NCI-H1417 treated with DMSO at 0.1 percent for 48 hours (cell line): ENCODE measurements at regions not wholly inside any gene's neighbourhood (a gene's known extent, or its start where the extent isn't known, plus 50 kb on each side); places are given as distances from the start of the nearest gene placed in this dataset.
"Not testable (repeated sequence)": the region's sequence is repeated elsewhere in the genome, so short reads cannot be mapped to it uniquely, and the experiment has no call there.

Source experiments
- DNase-seq: peaks from one replicate; lab custom pipeline; 2025; lab: John Stamatoyannopoulos, UW

DNA sequence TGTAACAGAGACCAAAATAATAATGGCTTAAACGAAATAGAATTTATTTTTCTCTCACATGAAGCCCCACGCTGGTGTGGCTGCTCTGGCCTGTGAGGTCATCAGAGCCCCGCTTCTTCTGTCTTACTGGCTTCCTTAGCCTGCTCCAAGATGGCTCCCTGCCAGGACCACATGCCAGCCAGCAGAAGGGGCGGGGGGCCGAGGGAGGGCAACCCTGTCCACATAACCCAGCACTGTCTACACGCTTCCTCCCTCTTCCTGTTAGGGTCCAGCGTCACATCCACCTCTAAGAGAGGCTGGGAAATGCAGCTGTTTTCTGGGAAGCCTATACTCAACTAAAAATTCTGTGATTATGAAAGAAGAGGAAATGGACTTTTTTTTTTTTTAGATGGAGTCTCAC is 107.9 kb upstream of the DLG1 start:
- no peak for DNase-seq

DNA sequence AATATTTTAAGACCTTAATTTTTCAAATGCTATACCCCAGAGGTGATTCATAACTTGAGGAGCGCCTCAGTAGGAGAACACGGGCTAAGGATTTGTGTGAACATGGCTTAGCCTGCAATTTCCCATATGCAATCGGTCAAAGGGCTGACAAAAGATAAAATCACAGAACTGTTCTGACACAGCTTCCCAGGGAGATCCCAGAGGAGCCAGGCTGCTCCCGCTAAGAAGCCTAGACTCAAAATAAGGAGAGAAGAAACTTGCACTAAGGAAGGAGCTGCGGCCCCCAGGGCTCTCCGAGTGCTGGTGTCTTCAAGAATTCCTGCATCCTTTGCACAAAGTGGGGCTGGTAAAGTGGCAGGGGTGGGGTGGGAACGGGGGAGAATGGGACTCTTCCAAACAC is 106.3 kb upstream of the DLG1 start:
- no peak for DNase-seq

DNA sequence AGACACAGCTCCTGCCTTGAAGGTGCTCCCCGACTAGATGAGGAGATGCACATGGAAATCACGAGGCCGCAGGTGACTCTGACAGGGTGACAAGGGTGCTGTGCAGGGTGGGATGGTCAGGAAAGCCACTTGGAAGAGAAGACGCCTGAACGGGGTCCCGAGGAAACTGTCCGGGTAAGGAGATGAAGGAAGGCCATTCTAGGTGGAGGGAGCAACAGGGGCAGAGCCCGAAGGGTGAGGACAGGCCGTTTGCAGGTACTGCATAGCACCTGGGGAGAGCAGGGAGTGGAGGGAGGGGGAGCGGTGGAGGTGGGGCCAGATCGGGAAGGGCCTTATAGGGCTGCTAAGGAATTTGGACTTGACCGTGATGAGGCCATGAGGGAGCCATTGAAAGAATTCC is 105.6 kb upstream of the DLG1 start:
- no peak for DNase-seq

DNA sequence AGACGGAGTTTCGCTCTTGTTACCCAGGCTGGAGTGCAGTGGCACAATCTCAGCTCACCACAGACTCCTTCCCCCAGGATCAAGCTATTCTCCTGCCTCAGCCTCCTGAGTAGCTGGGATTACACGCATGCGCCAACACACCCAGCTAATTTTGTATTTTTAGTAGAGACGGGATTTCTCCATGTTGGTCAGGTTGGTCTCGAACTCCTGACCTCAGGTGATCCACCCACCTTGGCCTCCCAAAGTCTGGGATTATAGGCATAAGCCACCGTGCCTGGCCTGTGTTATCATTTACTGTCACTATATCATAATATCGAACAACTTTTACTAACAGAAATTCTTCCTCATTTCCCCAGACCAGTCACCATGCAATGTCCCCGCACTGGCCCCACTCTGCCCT is 104.0 kb upstream of the DLG1 start:
- DNase-seq, result not testable (repeated sequence)

DNA sequence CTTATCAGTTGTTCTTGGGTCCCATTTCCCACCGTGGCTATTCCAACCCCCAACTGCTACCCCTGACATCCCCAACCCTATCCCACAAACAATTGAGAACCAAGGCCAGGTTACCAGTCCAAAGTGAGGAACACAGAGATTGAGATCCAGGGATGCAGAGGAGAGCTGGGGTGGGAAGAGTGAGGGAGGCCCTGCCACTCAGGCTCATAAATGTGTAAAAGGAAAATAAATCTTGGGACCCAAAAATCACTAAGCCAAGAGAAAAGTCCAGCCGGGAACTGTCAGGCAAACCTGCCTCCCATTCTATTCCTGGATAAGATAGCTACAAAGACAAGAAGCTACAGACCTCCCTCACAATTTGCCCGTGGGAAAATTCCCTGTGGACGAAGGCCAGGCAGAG is 101.1 kb upstream of the DLG1 start:
- no peak for DNase-seq

DNA sequence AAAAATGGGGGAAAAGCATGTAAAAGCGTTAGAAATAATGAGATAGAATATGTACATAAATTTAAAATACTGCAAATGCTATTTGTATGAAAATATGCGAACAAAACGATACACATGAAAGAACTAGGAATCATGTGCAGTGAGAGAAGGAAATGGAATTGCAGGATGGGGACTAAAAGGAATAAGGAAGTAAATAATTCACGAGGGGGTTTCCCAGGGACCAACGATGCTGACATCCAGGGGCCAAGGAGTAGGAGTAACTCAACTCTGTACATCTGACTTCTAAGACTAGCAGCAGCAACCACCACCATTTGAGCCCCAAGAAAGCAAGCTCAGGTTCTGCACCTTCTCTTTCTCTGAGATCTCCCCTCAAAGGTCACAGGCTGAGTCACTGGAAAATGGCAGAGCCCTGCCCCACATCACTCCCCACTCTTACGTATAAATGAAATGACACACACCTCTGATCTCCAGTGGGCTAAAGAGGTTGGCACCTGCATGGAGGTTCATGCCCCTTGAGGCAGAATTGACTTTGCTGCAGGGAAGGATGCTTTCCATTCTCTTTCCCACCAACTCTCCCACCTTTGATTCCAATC is 100.0 kb upstream of the DLG1 start:
- DNase-seq, result no peak

DNA sequence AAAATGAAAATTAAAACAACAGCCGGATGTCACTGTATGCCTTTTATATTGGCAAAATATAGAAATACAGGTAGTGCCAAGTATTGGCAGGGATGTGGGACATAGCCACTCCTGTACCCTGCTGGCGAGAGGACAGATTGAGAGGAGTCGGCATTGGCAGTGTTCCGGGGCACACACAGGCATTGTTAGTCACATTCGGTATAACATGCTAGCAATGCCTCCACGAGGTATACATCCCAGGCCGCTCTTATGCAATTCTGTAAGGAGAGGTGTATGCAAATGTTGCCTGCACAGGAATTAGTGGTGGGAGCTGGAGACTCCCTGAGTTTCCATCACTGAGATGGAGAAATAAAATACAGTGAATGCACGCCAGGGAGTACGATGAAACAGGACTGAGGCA is 99.4 kb upstream of the DLG1 start:
- no peak for DNase-seq

DNA sequence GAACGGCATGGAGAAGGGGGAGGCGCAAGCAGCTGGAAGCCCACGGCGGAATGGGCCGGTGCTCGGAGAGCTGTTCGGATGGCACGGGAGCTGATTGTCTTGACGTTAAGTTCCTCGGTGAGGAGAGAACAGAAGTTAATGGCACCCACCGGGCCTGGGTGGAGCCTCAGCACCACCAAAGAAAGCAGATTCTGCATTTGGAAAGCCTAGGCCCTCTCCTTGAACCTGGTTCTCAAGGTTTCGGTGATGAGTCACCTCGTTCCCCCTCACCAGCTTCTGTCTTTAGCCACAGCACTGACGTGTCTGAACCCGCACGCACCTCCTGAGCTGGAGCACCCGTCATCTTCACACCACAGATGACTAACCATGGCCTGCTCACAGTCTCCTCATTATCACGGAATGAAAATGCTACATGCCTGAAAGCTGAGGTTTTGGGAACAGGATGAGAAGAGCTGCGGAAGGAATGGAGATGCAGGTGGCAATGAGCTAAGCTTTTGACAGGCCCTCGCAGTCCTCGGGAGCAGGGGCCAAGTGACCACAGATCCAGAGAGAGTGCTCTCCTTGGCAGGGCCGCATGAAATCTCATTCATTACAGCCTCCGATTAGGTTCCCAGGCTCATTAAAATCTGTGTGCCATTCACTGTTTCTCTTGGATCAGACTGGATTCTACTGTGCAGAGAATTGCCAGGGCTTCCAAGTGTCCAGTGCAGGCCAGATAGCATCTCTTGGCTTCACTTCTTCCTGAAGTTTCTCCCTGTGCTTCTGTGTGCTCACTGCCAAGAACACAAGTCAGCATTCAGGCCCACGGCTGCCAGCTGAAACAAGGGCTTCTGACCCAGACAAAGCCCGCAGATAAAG is 96.3 kb upstream of the DLG1 start:
- DNase-seq, result no peak

DNA sequence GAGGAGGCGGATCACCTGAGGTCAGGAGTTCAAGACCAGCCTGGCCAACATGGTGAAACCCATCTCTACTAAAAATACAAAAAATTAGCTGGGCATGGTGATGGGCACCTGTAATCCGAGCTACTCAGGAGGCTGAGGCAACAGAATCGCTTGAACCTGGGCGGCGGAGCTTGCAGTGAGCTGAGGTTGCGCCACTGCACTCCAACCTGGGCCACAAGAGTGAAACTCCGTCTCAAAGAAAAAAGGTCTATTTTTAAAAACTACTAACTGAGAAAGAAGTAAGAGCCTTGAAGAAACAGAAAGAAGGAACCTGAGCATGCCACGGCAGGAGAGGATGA is 95.7 kb upstream of the DLG1 start:
- not testable (repeated sequence) for DNase-seq

DNA sequence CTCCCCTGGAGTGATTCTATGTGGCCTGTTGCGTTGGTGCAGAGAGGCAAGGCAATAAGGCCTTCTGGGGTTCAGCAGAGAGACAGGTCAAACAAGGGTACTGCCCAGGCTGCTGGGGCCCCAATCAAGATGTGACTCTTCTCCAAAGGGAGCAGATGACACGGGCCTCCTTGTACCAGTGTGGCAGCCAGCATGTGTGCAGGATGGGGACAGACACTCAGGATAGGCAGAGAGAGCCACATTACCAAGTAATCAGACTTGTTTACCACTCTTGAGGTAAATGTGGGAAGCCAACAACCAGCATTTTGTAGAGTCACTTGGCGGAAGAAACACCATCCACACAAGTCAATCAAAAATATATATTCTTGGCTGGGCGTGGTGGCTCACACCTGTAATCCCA is 95.3 kb upstream of the DLG1 start:
- no peak for DNase-seq

DNA sequence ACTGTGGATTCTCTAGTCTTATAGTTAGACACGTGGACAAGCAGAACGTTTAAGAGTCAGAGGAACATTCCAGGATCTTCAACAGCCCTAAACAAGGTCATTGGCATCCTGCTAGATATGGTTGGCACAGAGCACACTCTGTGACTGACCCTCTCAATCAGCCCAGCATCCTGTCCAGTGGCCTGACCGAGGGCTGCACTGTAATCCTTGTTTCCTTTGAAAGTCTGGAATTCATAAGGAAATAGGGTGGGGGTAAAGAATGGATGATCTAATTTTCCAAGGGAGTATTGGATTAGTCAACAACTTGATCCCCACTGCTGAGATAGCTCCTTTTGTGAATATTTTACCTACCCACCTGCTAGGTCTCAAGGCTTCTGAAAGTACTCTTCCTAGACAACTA is 94.5 kb upstream of the DLG1 start:
- DNase-seq, result no peak

DNA sequence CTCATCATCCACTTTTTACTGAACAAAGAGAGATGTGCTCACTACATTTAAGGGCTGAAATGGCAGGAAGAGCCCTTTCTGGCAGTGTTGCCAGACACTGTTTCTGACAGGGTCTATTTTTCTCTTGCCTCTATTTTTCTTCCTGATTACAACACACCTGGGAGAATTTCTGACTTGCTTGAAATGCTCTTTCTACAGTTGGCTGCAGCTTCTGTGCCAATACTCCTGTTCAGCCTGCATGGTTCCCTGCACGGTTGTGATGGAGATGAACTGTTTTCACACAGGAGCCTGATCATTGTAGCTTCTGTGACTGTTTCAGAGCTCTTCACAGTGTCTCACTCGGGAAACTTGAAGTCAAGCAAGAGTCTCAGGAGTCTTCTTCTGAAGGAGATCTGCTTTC is 83.0 kb upstream of the DLG1 start:
- DNase-seq, result no peak

DNA sequence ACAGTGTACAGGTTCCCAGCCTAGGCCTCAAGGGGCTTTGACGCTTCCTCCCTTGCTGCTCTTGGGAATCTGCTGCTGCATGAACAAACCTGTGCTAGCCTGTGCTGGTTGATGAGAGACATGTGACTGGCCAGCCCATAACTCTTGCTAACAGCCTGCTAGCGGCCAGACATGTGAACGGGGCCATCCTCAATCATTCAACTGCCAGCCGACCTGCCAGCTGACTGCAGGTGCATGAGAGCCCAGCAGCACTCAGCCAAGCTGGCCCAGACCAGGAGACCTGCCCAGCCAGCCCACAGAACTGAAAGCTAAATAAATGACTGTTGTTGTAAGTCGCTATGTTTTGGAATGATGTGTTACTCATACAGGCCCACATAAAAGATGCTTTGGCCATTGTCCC is 82.4 kb upstream of the DLG1 start:
- DNase-seq, result no peak

DNA sequence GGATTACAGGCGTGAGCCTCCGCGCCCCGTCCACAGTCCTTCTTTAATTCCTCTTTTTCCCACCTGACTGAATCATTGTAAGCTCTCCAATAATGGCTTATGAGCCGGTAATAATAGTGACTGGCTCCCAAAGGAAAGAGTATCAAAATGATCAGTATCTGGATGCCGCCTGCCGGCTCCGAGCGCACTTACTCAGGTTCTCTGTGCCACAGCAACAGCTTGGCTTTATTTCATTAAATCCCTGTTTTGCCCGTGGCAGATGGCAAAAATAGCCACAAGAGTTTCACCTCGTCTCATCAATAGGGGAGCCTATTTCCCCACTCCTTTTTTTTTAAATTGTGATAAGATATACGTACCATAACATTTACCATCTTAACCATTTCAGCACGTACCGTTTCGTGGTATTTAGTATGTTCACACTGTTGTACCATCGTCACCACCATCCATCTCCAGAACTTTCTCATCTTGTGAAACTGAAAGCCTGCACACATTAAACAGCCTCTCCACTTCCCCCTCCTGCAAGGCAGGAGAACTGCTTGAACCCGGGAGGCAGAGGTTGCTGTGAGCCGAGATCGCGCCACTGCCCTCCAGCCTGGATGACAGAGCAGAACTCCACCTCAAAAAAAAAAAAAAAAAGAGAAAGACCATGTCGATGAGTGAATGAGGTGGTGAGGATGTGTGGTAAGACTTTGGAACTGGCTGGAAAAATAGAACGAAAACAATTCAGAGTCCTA is 80.7 kb upstream of the DLG1 start:
- DNase-seq, result no peak

DNA sequence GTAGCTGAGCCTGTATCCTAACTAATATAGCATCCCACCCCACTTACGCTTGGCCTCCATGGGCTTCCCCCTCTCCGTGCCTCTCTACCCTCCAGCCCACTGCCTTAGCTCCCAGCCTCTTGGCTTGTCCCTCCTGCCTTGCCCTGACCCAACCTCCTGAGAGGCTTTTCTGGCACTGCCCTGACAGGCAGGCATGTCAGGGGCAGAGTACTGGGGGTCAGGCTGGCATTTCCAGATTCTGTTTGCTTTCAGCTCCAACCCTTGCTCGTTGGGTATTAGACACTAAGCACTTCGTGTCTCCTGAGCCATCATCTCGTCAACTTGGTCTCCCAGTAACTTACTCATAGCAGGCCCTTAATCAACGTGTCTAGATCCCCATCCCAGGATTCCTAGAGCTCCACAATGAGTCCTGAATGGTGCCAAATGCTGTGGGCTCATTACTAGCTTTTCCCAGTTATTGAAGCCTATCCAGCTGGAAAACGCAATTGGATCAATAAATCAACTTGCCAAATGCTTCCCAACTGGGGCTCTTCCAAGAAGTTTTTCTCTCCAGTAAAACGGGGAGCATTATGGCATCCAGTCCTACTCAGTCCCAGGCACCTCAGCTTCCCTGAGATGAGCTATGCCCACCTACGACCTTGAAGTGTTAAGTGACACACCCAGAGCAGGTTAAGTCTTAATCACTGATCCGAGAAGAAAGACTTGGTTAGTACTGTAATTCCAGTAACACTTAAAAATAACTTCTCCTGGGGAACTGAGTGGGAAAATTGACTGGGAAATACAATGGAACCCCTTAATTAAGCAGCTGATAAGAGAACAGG is 78.5 kb upstream of the DLG1 start:
- DNase-seq, result no peak

DNA sequence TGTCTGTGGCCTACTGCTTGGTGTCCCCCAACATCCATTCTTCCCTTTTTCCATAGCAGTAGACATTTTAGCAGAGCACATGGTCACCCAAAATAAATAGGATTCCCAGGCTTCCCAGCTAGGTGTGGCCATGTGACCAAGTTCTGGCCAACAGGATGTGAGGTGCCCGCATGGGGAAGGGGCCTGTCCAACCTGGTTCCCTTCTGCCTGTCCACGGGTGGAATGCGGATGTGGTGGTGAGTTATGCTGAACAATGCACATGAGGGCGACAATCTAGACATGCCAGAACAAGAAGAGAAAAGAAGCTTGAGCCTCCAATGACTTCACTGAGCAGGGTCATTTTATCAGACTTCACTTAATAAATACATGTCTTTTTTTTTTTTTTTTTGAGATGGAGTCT is 77.6 kb upstream of the DLG1 start:
- no peak for DNase-seq

DNA sequence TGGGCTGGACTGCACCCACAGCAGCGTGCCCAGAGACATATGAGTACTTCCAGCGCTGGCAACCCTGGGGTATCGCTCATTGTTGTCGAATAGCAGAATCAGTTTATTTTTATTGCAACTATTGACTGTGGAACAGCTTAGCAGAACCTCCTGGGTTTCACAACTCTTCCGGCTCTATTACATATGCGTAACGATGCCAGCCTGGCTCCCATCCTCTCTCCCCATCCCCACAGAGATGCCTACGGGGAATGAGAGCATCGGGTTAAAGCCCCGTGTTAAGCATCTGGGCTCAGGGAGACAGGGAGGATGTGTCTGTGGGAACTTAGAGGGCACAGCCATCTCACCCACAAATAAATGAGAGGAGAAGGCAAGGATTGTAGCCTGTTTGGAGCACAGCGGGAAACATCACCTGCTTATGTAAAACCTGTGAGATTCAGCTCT is 76.6 kb upstream of the DLG1 start:
- no peak for DNase-seq

DNA sequence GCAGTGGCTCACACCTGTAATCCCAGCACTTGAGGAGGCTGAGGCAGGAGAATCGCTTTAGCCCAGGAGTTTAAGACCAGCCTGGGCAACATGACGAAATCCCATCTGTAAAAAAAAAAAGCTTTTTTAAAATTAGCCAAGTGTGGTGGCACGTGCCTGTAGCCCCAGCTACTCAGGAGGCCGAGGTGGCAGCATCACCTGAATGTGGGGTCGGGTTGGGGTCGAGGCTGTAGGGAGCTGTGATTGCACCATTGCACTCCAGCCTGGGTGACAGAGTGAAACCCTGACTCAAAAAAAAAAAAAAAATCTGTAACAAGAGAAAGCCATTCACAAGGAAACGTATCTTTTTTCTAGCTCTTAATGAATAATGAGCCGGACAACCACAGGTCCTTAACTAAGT is 74.7 kb upstream of the DLG1 start:
- DNase-seq, result no peak

DNA sequence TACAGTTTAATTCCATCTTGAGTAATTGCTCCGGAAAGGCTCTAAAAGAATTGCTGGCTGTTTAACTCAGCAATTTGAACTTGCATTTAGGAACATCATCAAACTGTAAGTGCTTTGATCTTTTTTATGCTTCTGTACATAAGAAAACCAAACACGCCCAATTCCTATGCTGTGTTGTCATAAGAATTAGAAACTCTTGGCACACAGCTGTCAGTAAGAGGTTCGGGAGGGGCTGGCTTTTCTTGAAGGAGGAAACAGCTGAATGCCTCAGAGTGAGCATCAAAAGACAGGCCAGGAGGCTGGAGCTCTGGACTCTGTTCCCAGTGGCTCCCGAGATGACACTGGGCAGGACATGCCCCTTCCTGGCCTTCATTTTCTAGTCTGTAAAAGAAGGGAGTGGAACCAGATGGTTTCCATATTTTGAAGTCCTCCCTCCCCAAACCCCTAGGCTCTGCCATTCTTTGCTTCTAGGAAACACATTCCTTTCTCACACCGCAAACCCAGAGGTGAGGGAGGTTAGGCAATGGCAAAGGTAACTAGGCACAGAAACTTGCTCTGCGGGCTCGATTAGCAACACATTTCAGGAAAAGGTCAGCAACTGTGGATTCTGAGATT is 73.7 kb upstream of the DLG1 start:
- DNase-seq, result no peak

DNA sequence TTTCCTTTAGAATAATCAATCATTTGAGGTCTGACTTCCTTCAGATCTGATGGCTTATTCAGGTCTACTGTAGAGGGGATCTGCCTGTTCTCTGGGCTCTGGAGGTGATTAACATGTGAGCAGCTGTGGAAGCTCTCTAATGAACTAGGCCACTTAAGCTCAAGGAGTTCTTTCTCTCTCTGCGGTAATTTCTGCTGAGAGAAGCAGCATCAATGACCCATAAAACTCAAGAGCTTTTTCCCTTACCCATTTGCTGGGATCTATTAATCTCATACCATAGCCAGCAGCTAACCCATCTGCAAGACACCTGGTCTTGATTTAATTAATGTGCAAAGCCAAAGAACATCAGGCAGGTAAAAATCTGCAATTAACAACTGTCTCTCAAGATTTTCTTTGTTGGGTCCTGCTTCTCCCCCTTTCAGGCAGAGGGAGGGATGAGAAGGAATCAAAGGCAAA is 73.2 kb upstream of the DLG1 start:
- DNase-seq, result peak; percentile 84

DNA sequence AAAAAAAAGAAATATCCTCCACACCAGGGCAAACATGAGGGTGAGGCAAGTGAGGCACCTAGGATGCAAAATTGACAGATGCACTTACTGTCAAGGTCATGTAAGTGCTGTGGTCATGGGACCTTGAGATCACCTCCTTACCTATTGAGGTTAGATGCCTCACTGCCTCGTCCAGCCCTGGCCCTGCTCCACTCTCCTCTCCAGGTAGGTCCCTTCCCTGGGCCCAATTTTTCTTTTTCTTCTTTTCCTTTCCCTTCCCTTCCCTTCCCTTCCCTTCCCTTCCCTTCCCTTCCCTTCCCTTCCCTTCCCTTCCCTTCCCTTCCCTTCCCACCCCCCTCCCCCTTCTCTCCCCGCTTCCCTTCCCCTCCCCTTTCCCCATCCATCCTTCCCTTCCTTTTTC is 71.1 kb upstream of the DLG1 start:
- DNase-seq, result no peak

DNA sequence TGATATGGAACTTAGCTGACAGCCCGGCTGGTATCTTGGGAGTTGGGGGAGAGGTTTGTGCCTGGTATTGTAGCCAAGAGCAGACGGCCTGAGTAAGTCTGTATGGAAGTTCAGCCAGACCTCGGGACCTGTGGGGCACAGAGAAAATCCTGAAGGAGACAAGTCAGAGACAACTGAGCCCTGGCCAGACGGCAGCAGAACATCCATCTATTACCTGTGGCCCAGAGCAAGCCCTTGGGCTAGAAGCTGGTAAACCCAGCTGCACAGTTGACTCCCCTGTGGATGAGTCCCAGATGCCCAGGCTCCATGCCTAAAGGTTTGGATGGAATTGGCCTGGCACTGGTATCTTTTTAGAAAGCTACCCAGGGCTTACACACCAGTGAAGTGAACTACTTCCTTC is 70.4 kb upstream of the DLG1 start:
- no peak for DNase-seq
